ENCODE measurements at regions not wholly inside any gene's neighbourhood (a gene's known extent, or its start where the extent isn't known, plus 50 kb on each side); places are given as distances from the start of the nearest gene placed in this dataset.

GRCh38 chr15:61749169-61749568, 311.1 kb downstream of the VPS13C start:
- DNase-seq (ENCODE audit: extremely low read depth in 1 of 4, low spot score in 3 of 4) = no peak
- FAIRE-seq = no peak
- Histone ChIP-seq H3K4me1 (replicated peaks in 1 of 2; ENCODE audit: control insufficient read depth in 2 of 2, insufficient read depth in 2 of 2, low read length in 2 of 2) (no peaks in the 10 kb centered on the region), H3K36me3 (ENCODE audit: control insufficient read depth, insufficient read depth, low read length) (no peaks in the 10 kb centered on the region), H3K27ac (ENCODE audit: extremely low read depth, low read depth, low read length) (no peak overlapping the region), H3K4me3 (no peak overlapping the region), H3K9me1 (ENCODE audit: control insufficient read depth, insufficient read depth, low read length) (no peaks in the 10 kb centered on the region), H3K27me3 (ENCODE audit: control insufficient read depth in 2 of 2, insufficient read depth in 2 of 2, low read length in 2 of 2) (peaks cover 6 to 8% of the 10 kb centered on the region in 2 experiments; a peak in 4 of 5 replicates), H2AFZ (ENCODE audit: low read depth, low read length) (no peak overlapping the region), H4K20me1 (replicated peaks; ENCODE audit: control insufficient read depth, insufficient read depth, low read length) (no peaks in the 10 kb centered on the region), H3K9me3 (replicated peaks; ENCODE audit: control insufficient read depth, insufficient read depth, low read depth, low read length) (no peaks in the 10 kb centered on the region), H3K9ac (ENCODE audit: insufficient read depth in 1 of 2, low read depth in 2 of 2, low read length in 2 of 2) (no peak overlapping the region), H3K4me2 (ENCODE audit: insufficient read depth, low read length) (no peak overlapping the region), H3K79me2 (ENCODE audit: control insufficient read depth, insufficient read depth, low read length) (no peaks in the 10 kb centered on the region)
- ATAC-seq = no peak
- WGBS (ENCODE audit: insufficient coverage, low coverage, missing lambda C conversion rate) = 2% methylated on average over 7 of the region's 7 CpGs
- in situ Hi-C loops (cut with MboI) (no loop called here), intact Hi-C loops (cut with micrococcal nuclease) (no loop called here)
- BruUV-seq (replicated peaks) = no TSS peak
- CTCF ChIA-PET (ENCODE audit: low intra/inter-chr PET ratio) = no interaction called here
- no peak for TF ChIP-seq THAP7 (CRISPR knock-in tag; IDR thresholded peaks at IDR 0.05)
- no peak for TF ChIP-seq ZFX (CRISPR knock-in tag; IDR thresholded peaks at IDR 0.05)
- TF ChIP-seq BACH1 (tag; IDR thresholded peaks at IDR 0.05) = no peak
- TF ChIP-seq MBD1 (CRISPR knock-in tag; IDR thresholded peaks at IDR 0.05) = no peak
- no peak for TF ChIP-seq TFAP4 (CRISPR knock-in tag; IDR thresholded peaks at IDR 0.05; ENCODE audit: borderline replicate concordance)
- TF ChIP-seq ZNF766 (CRISPR knock-in tag; conservative IDR thresholded peaks at IDR 0.05) = no peak
- TF ChIP-seq ETV5 (CRISPR knock-in tag; IDR thresholded peaks at IDR 0.05; ENCODE audit: low read depth) = no peak
- no peak for TF ChIP-seq ZNF263 (CRISPR knock-in tag; IDR thresholded peaks at IDR 0.05; ENCODE audit: borderline replicate concordance)
- no peak for TF ChIP-seq MTA3 (IDR thresholded peaks at IDR 0.05; ENCODE audit: borderline replicate concordance)
- no peak for TF ChIP-seq BCOR (IDR thresholded peaks at IDR 0.05)
- TF ChIP-seq ARHGAP35 (IDR thresholded peaks at IDR 0.05; ENCODE audit: partially characterized antibody) = no peak
- no peak for TF ChIP-seq ZNF239 (CRISPR knock-in tag; IDR thresholded peaks at IDR 0.05)
- no peak for TF ChIP-seq CEBPG (CRISPR knock-in tag; IDR thresholded peaks at IDR 0.05)
- TF ChIP-seq CEBPG (tag; conservative IDR thresholded peaks at IDR 0.05 in 1 of 2, IDR thresholded peaks at IDR 0.05 in 1 of 2) = no peak
- POLR2A ChIA-PET = no interaction called here

All from K562 (cell line).